ENCODE measurements at regions not wholly inside any gene's neighbourhood (a gene's known extent, or its start where the extent isn't known, plus 50 kb on each side); places are given as distances from the start of the nearest gene placed in this dataset.
"Not testable (repeated sequence)": the region's sequence is repeated elsewhere in the genome, so short reads cannot be mapped to it uniquely, and the experiment has no call there.

- Histone ChIP-seq H3K36me3 (no peaks in the 10 kb centered on the region), H3K4me1 (no peaks in the 10 kb centered on the region), H3K4me3 (no peak overlapping the region), H3K9me3 (no peaks in the 10 kb centered on the region), H3K27ac (no peak overlapping the region), H3K27me3 (no peaks in the 10 kb centered on the region)
- intact Hi-C loops (cut with DNase I): no loop called here
- 44 to 48% methylated on average over 4 of the region's 4 CpGs for WGBS, 2 donors
- no peak for DNase-seq
- ATAC-seq: no peak
- TF ChIP-seq CTCF (IDR thresholded peaks at IDR 0.05): no peak
Observed at GRCh38 chr2:34789169-34789568, 1190.1 kb upstream of the FAM98A start.

- intact Hi-C loops (cut with DNase I): no loop called here
- ATAC-seq (no peak), DNase-seq (no peak)
- no peak overlapping the region for H3K4me3 ChIP-seq
- H3K27me3 ChIP-seq: no peaks in the 10 kb centered on the region
- no peak overlapping the region for H3K27ac ChIP-seq
- H3K4me1 ChIP-seq: no peaks in the 10 kb centered on the region
- no peak for TF ChIP-seq CTCF (IDR thresholded peaks at IDR 0.05)
- H3K36me3 ChIP-seq: no peaks in the 10 kb centered on the region
- H3K9me3 ChIP-seq: no peaks in the 10 kb centered on the region
Observed at GRCh38 chr2:34787341-34787740, 1188.2 kb upstream of the FAM98A start.

DNA sequence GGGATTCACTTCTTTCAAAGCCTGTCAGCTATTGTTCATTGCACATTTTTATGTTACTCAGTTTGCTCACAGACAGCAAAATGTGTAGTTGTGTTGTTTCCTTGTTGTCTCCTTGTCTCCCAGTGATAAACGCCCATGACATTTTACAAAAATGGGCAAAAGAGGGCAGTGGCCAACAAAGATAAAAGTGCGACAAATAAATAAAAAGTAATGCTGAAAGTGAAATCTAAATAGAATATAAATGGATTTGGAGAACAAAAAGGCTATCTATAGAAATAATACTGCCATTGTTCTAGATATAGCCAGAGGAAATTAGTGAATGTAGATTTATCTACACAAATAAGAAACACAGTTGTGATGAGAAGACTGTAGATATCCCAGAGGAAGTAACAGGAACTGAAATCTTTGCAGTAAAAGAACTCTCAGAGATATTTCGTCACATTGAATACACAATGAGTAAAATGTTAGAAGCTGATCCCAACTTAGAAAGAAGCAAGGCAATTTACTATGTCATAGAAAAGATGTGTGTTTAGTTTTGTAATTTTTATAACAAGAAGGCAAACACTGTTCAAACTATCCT lies 1186.2 kb upstream of the FAM98A start:
- H3K4me1 ChIP-seq: no peaks in the 10 kb centered on the region
- no peaks in the 10 kb centered on the region for H3K36me3 ChIP-seq
- no peak for DNase-seq
- no peak for ATAC-seq
- 48 to 56% methylated on average over 3 of the region's 3 CpGs for WGBS, 2 donors
- H3K4me3 ChIP-seq: no peak overlapping the region
- no peak for TF ChIP-seq CTCF (IDR thresholded peaks at IDR 0.05)
- intact Hi-C loops (cut with DNase I): no loop called here
- no peaks in the 10 kb centered on the region for H3K27me3 ChIP-seq
- no peak overlapping the region for H3K27ac ChIP-seq
- peaks cover 0 to 4% (median 0%) of the 10 kb centered on the region in 11 donors for H3K9me3 ChIP-seq

- Histone ChIP-seq H3K4me3 (no peak overlapping the region), H3K36me3 (no peaks in the 10 kb centered on the region), H3K27ac (no peak overlapping the region), H3K27me3 (no peaks in the 10 kb centered on the region), H3K9me3 (peaks cover 0 to 4% (median 0%) of the 10 kb centered on the region in 11 donors), H3K4me1 (no peaks in the 10 kb centered on the region)
- 93 to 97% methylated on average over 1 of the region's 1 CpG for WGBS, 2 donors
- ATAC-seq (no peak), DNase-seq (no peak)
- intact Hi-C loops (cut with DNase I): no loop called here
- no peak for TF ChIP-seq CTCF (IDR thresholded peaks at IDR 0.05)
Observed at GRCh38 chr2:34784701-34785100, 1185.6 kb upstream of the FAM98A start.

DNA sequence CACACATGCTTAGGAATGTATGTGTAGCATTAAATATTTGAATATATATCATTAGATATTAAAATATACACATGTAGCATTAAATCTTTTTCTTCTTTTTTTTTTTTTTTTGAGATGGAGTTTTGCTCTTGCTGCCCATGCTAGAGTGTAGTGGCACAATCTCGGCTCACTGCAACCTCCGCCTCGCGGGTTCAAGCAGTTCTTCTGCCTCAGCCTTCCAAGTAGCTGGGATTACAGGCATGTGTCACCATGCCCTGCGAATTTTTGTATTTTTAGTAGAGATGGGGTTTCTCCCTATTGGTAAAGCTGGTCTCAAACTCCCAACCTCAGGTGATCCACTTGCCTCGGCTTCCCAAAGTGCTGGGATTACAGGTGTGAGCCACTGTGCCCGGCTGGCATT lies 1151.6 kb upstream of the FAM98A start:
- H3K4me3 ChIP-seq: not testable (repeated sequence)

More for the DNA sequence above, 1151.6 kb upstream of the FAM98A start:
- H3K4me1 ChIP-seq; H3K27me3 ChIP-seq; ATAC-seq; H3K36me3 ChIP-seq; DNase-seq; H3K27ac ChIP-seq; intact Hi-C loops (cut with DNase I): not testable (repeated sequence)
- H3K9me3 ChIP-seq: peaks cover 0 to 16% (median 2%) of the 10 kb centered on the region in 11 donors
- 83 to 94% methylated on average over 7 of the region's 7 CpGs for WGBS, 2 donors

All from heart right ventricle (tissue), 16 donors.